ENCODE measurements at regions not wholly inside any gene's neighbourhood (a gene's known extent, or its start where the extent isn't known, plus 50 kb on each side); places are given as distances from the start of the nearest gene placed in this dataset.

- TF ChIP-seq ZNF488 (tag by site-specific recombination; IDR thresholded peaks at IDR 0.05) (no peak), ZNF701 (tag by site-specific recombination; IDR thresholded peaks at IDR 0.05) (no peak), ZNF48 (tag by site-specific recombination; IDR thresholded peaks at IDR 0.05) (no peak), ZNF140 (tag by site-specific recombination; IDR thresholded peaks at IDR 0.05) (no peak), SP2 (tag by site-specific recombination; IDR thresholded peaks at IDR 0.05) (no peak), ATF2 (tag by site-specific recombination; IDR thresholded peaks at IDR 0.05; ENCODE audit: low read depth) (no peak), ZFP37 (tag by site-specific recombination; IDR thresholded peaks at IDR 0.05) (no peak), ZNF266 (tag by site-specific recombination; IDR thresholded peaks at IDR 0.05; ENCODE audit: low read depth) (no peak), ZBTB10 (tag by site-specific recombination; IDR thresholded peaks at IDR 0.05) (no peak), ZNF433 (tag by site-specific recombination; IDR thresholded peaks at IDR 0.05; ENCODE audit: low read depth) (no peak), ZNF174 (tag by site-specific recombination; IDR thresholded peaks at IDR 0.05) (no peak), ZSCAN5A (tag by site-specific recombination; IDR thresholded peaks at IDR 0.05) (no peak)
Observed at GRCh38 chr13:34561033-34561432, 381.0 kb upstream of the NBEA start (continued).

- H3K36me3 ChIP-seq (ENCODE audit: control insufficient read depth in 2 of 2, insufficient read depth in 1 of 2, low read length in 2 of 2): no peaks in the 10 kb centered on the region
- no peak overlapping the region for H3K27ac ChIP-seq (ENCODE audit: extremely low read depth, low read depth, low read length)
- no peaks in the 10 kb centered on the region for H3K9me3 ChIP-seq (ENCODE audit: control insufficient read depth, insufficient read depth, low read depth, low read length)
- no peaks in the 10 kb centered on the region for H3K4me1 ChIP-seq (ENCODE audit: control insufficient read depth, insufficient read depth, low read length)
- CTCF ChIA-PET: no interaction called here
- POLR2A ChIA-PET: no interaction called here
- H3K4me3 ChIP-seq (ENCODE audit: low read depth, low read length): no peak overlapping the region
- TF ChIP-seq ZNF658 (tag by site-specific recombination; IDR thresholded peaks at IDR 0.05) (no peak), ZNF792 (tag by site-specific recombination; IDR thresholded peaks at IDR 0.05) (no peak), SP7 (tag by site-specific recombination; IDR thresholded peaks at IDR 0.05) (no peak), ZNF596 (tag by site-specific recombination; IDR thresholded peaks at IDR 0.05) (no peak), ZIC2 (tag by site-specific recombination; IDR thresholded peaks at IDR 0.05) (no peak), ZNF112 (tag by site-specific recombination; IDR thresholded peaks at IDR 0.05) (no peak), ZNF488 (tag by site-specific recombination; IDR thresholded peaks at IDR 0.05) (no peak), ZNF404 (tag by site-specific recombination; IDR thresholded peaks at IDR 0.05) (no peak), OSR2 (tag by site-specific recombination; IDR thresholded peaks at IDR 0.05) (no peak), ZXDB (tag by site-specific recombination; IDR thresholded peaks at IDR 0.05) (no peak), HOXD13 (CRISPR knock-in tag; IDR thresholded peaks at IDR 0.05; ENCODE audit: borderline replicate concordance) (no peak), ZNF623 (tag by site-specific recombination; IDR thresholded peaks at IDR 0.05) (no peak), SETDB1 (IDR thresholded peaks at IDR 0.05; ENCODE audit: insufficient read length, low read length) (no peak), ZNF121 (tag by site-specific recombination; IDR thresholded peaks at IDR 0.05) (no peak), ZSCAN23 (tag by site-specific recombination; IDR thresholded peaks at IDR 0.05) (no peak), CTCF (tag by site-specific recombination; IDR thresholded peaks at IDR 0.05) (no peak), ZBTB44 (tag by site-specific recombination; IDR thresholded peaks at IDR 0.05) (no peak), GLIS1 (tag by site-specific recombination; IDR thresholded peaks at IDR 0.05) (no peak)
Observed at GRCh38 chr13:34567597-34567996, 374.5 kb upstream of the NBEA start.
